Mucosa of rectum (tissue), 2 donors: ENCODE measurements at regions not wholly inside any gene's neighbourhood (a gene's known extent, or its start where the extent isn't known, plus 50 kb on each side); places are given as distances from the start of the nearest gene placed in this dataset.
"Not testable (repeated sequence)": the region's sequence is repeated elsewhere in the genome, so short reads cannot be mapped to it uniquely, and the experiment has no call there.

Experiments used
- H3K27ac ChIP-seq, 2 donors: one replicate each; pipeline ENCODE4 v1.7.0; 2013; ENCODE audit warnings: inconsistent platforms in 2 of 2, low read depth in 2 of 2, low read length in 2 of 2
- H3K27me3 ChIP-seq, 2 donors: one replicate each; pipeline ENCODE4 v1.7.0; 2013; ENCODE audit warnings: low read length in 2 of 2; ENCODE audit not compliant: control insufficient read depth in 2 of 2, insufficient read depth in 2 of 2
- H3K36me3 ChIP-seq, 2 donors: one replicate each; pipeline ENCODE4 v1.7.0; 2013; ENCODE audit warnings: low read length in 2 of 2; ENCODE audit not compliant: control insufficient read depth in 2 of 2, insufficient read depth in 2 of 2
- H3K4me1 ChIP-seq, 2 donors: one replicate each; pipeline ENCODE4 v1.7.0; 2013; ENCODE audit warnings: low read length in 2 of 2, mild to moderate bottlenecking in 1 of 2; ENCODE audit not compliant: control insufficient read depth in 2 of 2, insufficient read depth in 2 of 2
- H3K4me3 ChIP-seq, 2 donors: one replicate each; pipeline ENCODE4 v1.7.0; 2013; ENCODE audit warnings: low read length in 2 of 2
- H3K9ac ChIP-seq, 2 donors: one replicate each; pipeline ENCODE4 v1.7.0; 2013; ENCODE audit warnings: low read length in 2 of 2, low read depth in 1 of 2, mild to moderate bottlenecking in 1 of 2
- H3K9me3 ChIP-seq, 2 donors: one replicate each; pipeline ENCODE4 v1.7.0; 2013; ENCODE audit warnings: low read length in 2 of 2; ENCODE audit not compliant: control insufficient read depth in 2 of 2
- donor health status: healthy.
- donor health status: Normal muscosa, but diverticular disease.

GRCh38 chr10:59025981-59026765, 150.3 kb upstream of the PHYHIPL start:
- Histone ChIP-seq H3K36me3 (no peaks in the 10 kb centered on the region), H3K27me3 (no peaks in the 10 kb centered on the region), H3K9ac (no peak overlapping the region), H3K9me3 (no peaks in the 10 kb centered on the region), H3K4me3 (no peak overlapping the region), H3K4me1 (no peaks in the 10 kb centered on the region), H3K27ac (no peak overlapping the region)

- H3K9ac ChIP-seq, result no peak overlapping the region
- H3K27ac ChIP-seq, result no peak overlapping the region
- no peaks in the 10 kb centered on the region for H3K4me1 ChIP-seq
- no peak overlapping the region for H3K4me3 ChIP-seq
- H3K36me3 ChIP-seq, result no peaks in the 10 kb centered on the region
- H3K27me3 ChIP-seq, result no peaks in the 10 kb centered on the region
- no peaks in the 10 kb centered on the region for H3K9me3 ChIP-seq
Observed at GRCh38 chr10:59027975-59028655, 148.3 kb upstream of the PHYHIPL start.

GRCh38 chr10:59033622-59034021, 142.8 kb upstream of the PHYHIPL start:
- H3K9me3 ChIP-seq, result no peaks in the 10 kb centered on the region
- H3K36me3 ChIP-seq, result no peaks in the 10 kb centered on the region
- no peaks in the 10 kb centered on the region for H3K27me3 ChIP-seq
- no peak overlapping the region for H3K4me3 ChIP-seq
- H3K4me1 ChIP-seq, result no peaks in the 10 kb centered on the region
- no peak overlapping the region for H3K27ac ChIP-seq
- no peak overlapping the region for H3K9ac ChIP-seq

GRCh38 chr10:59036311-59037017, 140.0 kb upstream of the PHYHIPL start:
- no peak overlapping the region for H3K27ac ChIP-seq
- no peaks in the 10 kb centered on the region for H3K36me3 ChIP-seq
- no peak overlapping the region for H3K9ac ChIP-seq
- H3K4me1 ChIP-seq, result no peaks in the 10 kb centered on the region
- H3K4me3 ChIP-seq, result no peak overlapping the region
- H3K9me3 ChIP-seq, result no peaks in the 10 kb centered on the region
- H3K27me3 ChIP-seq, result no peaks in the 10 kb centered on the region

GRCh38 chr10:59037018-59037389, 139.4 kb upstream of the PHYHIPL start:
- Histone ChIP-seq H3K4me3 (no peak overlapping the region), H3K4me1 (no peaks in the 10 kb centered on the region), H3K9me3 (no peaks in the 10 kb centered on the region), H3K27ac (no peak overlapping the region), H3K27me3 (no peaks in the 10 kb centered on the region), H3K9ac (no peak overlapping the region), H3K36me3 (no peaks in the 10 kb centered on the region)

GRCh38 chr10:59037506-59037905, 138.9 kb upstream of the PHYHIPL start:
- no peaks in the 10 kb centered on the region for H3K27me3 ChIP-seq
- no peaks in the 10 kb centered on the region for H3K36me3 ChIP-seq
- no peak overlapping the region for H3K27ac ChIP-seq
- H3K4me1 ChIP-seq, result no peaks in the 10 kb centered on the region
- H3K9me3 ChIP-seq, result no peaks in the 10 kb centered on the region
- H3K4me3 ChIP-seq, result no peak overlapping the region
- no peak overlapping the region for H3K9ac ChIP-seq

- H3K9ac ChIP-seq, H3K4me3 ChIP-seq, H3K4me1 ChIP-seq, H3K27ac ChIP-seq, H3K9me3 ChIP-seq, H3K27me3 ChIP-seq, H3K36me3 ChIP-seq: not testable (repeated sequence)
Observed at GRCh38 chr10:59043358-59043757, 133.1 kb upstream of the PHYHIPL start.

- Histone ChIP-seq H3K27ac (no peak overlapping the region), H3K4me1 (no peaks in the 10 kb centered on the region), H3K9me3 (no peaks in the 10 kb centered on the region), H3K27me3 (no peaks in the 10 kb centered on the region), H3K36me3 (no peaks in the 10 kb centered on the region), H3K9ac (no peak overlapping the region), H3K4me3 (no peak overlapping the region)
Observed at GRCh38 chr10:59047180-59047579, 129.3 kb upstream of the PHYHIPL start.

GRCh38 chr10:59047957-59048618, 128.4 kb upstream of the PHYHIPL start:
- Histone ChIP-seq H3K4me1 (no peaks in the 10 kb centered on the region), H3K4me3 (no peak overlapping the region), H3K27me3 (no peaks in the 10 kb centered on the region), H3K27ac (no peak overlapping the region), H3K36me3 (no peaks in the 10 kb centered on the region), H3K9ac (no peak overlapping the region), H3K9me3 (no peaks in the 10 kb centered on the region)

GRCh38 chr10:59053502-59053901, 122.9 kb upstream of the PHYHIPL start:
- H3K9me3 ChIP-seq, result not testable (repeated sequence)

More at GRCh38 chr10:59053502-59053901, 122.9 kb upstream of the PHYHIPL start:
- not testable (repeated sequence) for H3K4me3 ChIP-seq, H3K27me3 ChIP-seq, H3K27ac ChIP-seq, H3K36me3 ChIP-seq, H3K9ac ChIP-seq, H3K4me1 ChIP-seq
